Activated B cell treated with CpG ODN at 0.5 μM for 24 hours (primary cell): ENCODE measurements at regions not wholly inside any gene's neighbourhood (a gene's known extent, or its start where the extent isn't known, plus 50 kb on each side); places are given as distances from the start of the nearest gene placed in this dataset.

Experiments
- ATAC-seq: fragments of 200-7000 bp; cut with Tn5 transposase; one replicate; pipeline ENCODE4 v1.10.0; 2021; ENCODE audit warnings: low read depth, mild to moderate bottlenecking, moderate library complexity
- CTCF ChIA-PET: fragments of 350-600 bp; sonication (Branson Sonifier 250); formaldehyde crosslinking; loops from one replicate; lab custom pipeline; 2021; ENCODE audit warnings: antibody characterized with exemption; lab: Charles Lee
- POLR2A ChIA-PET: fragments of 350-600 bp; sonication (Branson Sonifier 250); formaldehyde crosslinking; loops from one replicate; lab custom pipeline; 2021; ENCODE audit warnings: antibody characterized with exemption; lab: Charles Lee
- DNase-seq: peaks from one replicate; pipeline ENCODE4 v3.0.0; 2022
- H3K27ac Mint-ChIP-seq: one replicate; pipeline ENCODE4 v1.8.0; 2020; ENCODE audit warnings: mixed read lengths
- H3K27me3 Mint-ChIP-seq: one replicate; pipeline ENCODE4 v1.8.0; 2021; ENCODE audit warnings: mixed read lengths
- H3K36me3 Mint-ChIP-seq: one replicate; pipeline ENCODE4 v1.8.0; 2021; ENCODE audit warnings: low read depth, mixed read lengths
- H3K4me1 Mint-ChIP-seq: one replicate; pipeline ENCODE4 v1.8.0; 2021; ENCODE audit warnings: mixed read lengths
- H3K4me3 Mint-ChIP-seq: one replicate; pipeline ENCODE4 v1.8.0; 2020; ENCODE audit warnings: mild to moderate bottlenecking, mixed read lengths
- H3K9me3 Mint-ChIP-seq: one replicate; pipeline ENCODE4 v1.8.0; 2020; ENCODE audit warnings: mixed read lengths
- intact Hi-C: fragments of 100-400 bp; cut with micrococcal nuclease; formaldehyde crosslinking; loops from one replicate; pipeline ENCODE4 v1.15.1; 2024
- TF ChIP-seq, protein P1 (sequence below): fragments of 200-600 bp; IDR thresholded peaks from one replicate; pipeline ENCODE4 v1.8.0; 2022; ENCODE audit warnings: antibody characterized with exemption, mild to moderate bottlenecking

DNA sequence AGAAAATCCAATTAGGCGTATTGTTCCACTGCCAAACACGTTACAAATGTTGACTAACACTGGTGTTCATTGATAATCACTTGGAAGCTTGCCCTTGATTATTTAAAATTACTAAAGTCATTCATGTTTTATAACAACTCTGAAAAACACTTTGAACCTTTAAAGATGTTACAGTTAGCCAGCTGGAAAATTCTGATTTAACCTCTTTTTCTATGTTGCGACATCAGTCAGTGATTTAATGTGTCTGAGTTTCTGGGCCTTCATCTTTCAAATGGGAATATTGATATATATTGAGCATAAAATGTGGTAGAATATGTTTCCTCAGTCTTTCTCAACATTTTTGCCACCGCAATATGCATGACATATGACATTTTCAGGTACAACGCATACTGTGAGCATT is 274.1 kb upstream of the TENM3 start:
- ChIA-PET CTCF (no interaction called here), POLR2A (no interaction called here)
- Mint-ChIP-seq H3K4me3 (no peak overlapping the region), H3K27me3 (no peaks in the 10 kb centered on the region), H3K36me3 (no peaks in the 10 kb centered on the region), H3K27ac (no peak overlapping the region), H3K4me1 (peaks cover 9% of the 10 kb centered on the region), H3K9me3 (peaks cover 3% of the 10 kb centered on the region)
- TF ChIP-seq, protein P1, sequence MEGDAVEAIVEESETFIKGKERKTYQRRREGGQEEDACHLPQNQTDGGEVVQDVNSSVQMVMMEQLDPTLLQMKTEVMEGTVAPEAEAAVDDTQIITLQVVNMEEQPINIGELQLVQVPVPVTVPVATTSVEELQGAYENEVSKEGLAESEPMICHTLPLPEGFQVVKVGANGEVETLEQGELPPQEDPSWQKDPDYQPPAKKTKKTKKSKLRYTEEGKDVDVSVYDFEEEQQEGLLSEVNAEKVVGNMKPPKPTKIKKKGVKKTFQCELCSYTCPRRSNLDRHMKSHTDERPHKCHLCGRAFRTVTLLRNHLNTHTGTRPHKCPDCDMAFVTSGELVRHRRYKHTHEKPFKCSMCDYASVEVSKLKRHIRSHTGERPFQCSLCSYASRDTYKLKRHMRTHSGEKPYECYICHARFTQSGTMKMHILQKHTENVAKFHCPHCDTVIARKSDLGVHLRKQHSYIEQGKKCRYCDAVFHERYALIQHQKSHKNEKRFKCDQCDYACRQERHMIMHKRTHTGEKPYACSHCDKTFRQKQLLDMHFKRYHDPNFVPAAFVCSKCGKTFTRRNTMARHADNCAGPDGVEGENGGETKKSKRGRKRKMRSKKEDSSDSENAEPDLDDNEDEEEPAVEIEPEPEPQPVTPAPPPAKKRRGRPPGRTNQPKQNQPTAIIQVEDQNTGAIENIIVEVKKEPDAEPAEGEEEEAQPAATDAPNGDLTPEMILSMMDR, result no peak
- DNase-seq, result no peak
- ATAC-seq, result no peak
- intact Hi-C loops, result no loop called here

DNA sequence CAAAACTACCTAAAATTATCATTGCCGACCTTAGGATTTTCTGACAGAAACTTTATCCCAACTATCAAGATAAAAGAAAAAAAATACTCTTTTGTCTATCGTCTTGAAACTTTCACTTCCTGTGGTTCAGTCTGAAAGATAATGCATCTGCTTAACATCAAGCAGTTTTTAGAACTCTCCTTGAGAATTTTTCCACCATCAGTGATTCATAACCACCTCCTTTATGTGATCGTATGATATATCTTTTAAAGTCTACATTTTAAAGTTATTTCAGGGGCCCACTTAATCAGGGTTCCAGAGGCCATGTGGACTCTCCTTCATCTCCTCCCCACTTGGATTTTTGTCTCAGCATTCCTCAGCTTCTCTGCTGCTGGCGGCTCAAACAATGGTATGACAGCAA is 272.8 kb upstream of the TENM3 start:
- CTCF ChIA-PET, result no interaction called here
- POLR2A ChIA-PET, result no interaction called here
- Mint-ChIP-seq H3K36me3 (no peaks in the 10 kb centered on the region), H3K27ac (no peak overlapping the region), H3K4me1 (peaks cover 9% of the 10 kb centered on the region), H3K27me3 (no peaks in the 10 kb centered on the region), H3K4me3 (no peak overlapping the region), H3K9me3 (peaks cover 3% of the 10 kb centered on the region)
- ATAC-seq (no peak), DNase-seq (no peak)
- intact Hi-C loops, result no loop called here
- TF ChIP-seq, protein P1, result no peak

DNA sequence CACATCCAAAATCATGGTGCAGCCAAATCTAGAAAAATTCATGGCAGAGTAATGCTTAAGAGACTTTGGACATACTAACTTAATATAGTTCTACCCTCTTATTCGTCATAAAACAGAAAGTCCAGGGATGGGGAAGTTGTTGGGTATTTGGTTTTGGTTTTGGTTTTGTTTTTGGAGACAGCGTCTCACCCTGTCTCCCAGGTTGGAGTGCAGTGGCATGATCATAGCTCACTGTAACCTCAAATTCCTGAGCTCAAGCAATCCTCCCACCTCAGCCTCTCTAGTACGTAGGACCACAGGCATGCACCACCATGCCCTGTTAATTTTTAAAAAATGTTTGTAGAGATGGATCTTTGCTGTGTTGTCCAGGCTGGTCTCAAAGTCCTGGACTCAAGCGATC is 271.8 kb upstream of the TENM3 start:
- Mint-ChIP-seq H3K4me1 (peaks cover 9% of the 10 kb centered on the region), H3K27me3 (no peaks in the 10 kb centered on the region), H3K27ac (no peak overlapping the region), H3K4me3 (no peak overlapping the region), H3K9me3 (peaks cover 3% of the 10 kb centered on the region), H3K36me3 (no peaks in the 10 kb centered on the region)
- no peak for DNase-seq
- CTCF ChIA-PET, result no interaction called here
- intact Hi-C loops, result no loop called here
- TF ChIP-seq, protein P1, result no peak
- POLR2A ChIA-PET, result no interaction called here
- ATAC-seq, result no peak

DNA sequence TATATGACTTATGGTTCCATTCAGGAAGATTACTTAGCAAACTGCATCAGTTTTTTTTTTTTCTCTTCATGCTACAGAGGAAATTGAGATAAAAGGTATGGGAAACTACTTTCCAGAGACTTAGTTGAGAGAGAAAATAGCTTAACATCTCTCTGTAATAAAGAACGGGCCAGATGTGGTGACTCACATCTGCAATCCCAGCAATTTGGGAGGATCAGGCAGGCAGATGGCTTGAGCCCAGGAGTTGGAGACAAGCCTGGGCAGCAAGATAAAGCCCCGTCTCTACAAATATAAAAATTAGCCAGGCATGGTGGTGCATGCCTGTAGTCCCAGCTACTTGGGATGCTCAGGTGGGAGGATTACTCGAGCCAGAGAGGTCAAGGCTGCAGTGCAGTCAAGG is 271.2 kb upstream of the TENM3 start:
- ChIA-PET POLR2A (interaction anchor here (0.7 kb wide), 1 partner anchor 132 kb away, joined by 4 read pairs; no protein-coding TSS in a partner anchor), CTCF (no interaction called here)
- Mint-ChIP-seq H3K4me3 (no peak overlapping the region), H3K36me3 (no peaks in the 10 kb centered on the region), H3K4me1 (peaks cover 9% of the 10 kb centered on the region), H3K27ac (no peak overlapping the region), H3K27me3 (no peaks in the 10 kb centered on the region), H3K9me3 (peaks cover 3% of the 10 kb centered on the region)
- TF ChIP-seq, protein P1, result no peak
- ATAC-seq (no peak), DNase-seq (no peak)
- intact Hi-C loops, result no loop called here

DNA sequence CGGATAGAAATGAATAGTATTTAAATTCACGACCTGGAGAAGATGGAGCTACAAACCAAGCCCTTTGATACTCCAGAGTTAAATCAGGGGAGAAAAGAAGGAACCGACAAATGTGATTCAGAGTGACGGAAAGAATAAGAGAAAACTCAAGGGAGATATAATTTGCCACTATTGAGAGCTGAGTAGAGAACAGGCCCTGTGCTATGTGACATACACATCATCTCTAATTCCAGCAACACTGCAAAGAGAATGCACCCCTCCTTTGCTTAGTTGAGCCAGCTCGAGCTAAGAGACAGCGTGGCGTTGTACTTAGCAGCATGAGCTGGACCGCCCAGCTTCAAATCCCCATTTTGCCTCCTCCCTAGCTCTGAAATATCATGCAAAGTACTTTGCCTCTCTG is 266.4 kb upstream of the TENM3 start:
- Mint-ChIP-seq H3K4me1 (peaks cover under 1% of the 10 kb centered on the region), H3K9me3 (peaks cover 3% of the 10 kb centered on the region), H3K36me3 (no peaks in the 10 kb centered on the region), H3K27me3 (no peaks in the 10 kb centered on the region), H3K4me3 (no peak overlapping the region), H3K27ac (no peak overlapping the region)
- POLR2A ChIA-PET, result no interaction called here
- ATAC-seq (no peak), DNase-seq (no peak)
- intact Hi-C loops, result no loop called here
- TF ChIP-seq, protein P1, result no peak
- CTCF ChIA-PET, result no interaction called here
